ENCODE measurements at regions not wholly inside any gene's neighbourhood (a gene's known extent, or its start where the extent isn't known, plus 50 kb on each side); places are given as distances from the start of the nearest gene placed in this dataset.

GRCh38 chr7:109206196-109206595 is 636.5 kb downstream of the DNAJB9 start:
- H3K4me3 ChIP-seq: no peak overlapping the region
- H4K20me1 ChIP-seq (ENCODE audit: insufficient read depth): no peaks in the 10 kb centered on the region
- 46 to 49% methylated on average over 2 of the region's 2 CpGs for WGBS, 2 experiments (ENCODE audit: low coverage in 1 of 2, low lambda C conversion rate in 2 of 2, missing lambda C conversion rate in 2 of 2)
- in situ Hi-C loops (cut with MboI): no loop called here
- no peaks in the 10 kb centered on the region for H3K79me2 ChIP-seq (ENCODE audit: insufficient read depth)
- H3K9me2 ChIP-seq (ENCODE audit: insufficient read depth): no peaks in the 10 kb centered on the region
- DNase-seq: no peak
- TF ChIP-seq EZH2 (IDR thresholded peaks at IDR 0.05; ENCODE audit: insufficient read depth, poor library complexity, severe bottlenecking) (no peak), EZH2phosphoT487 (IDR thresholded peaks at IDR 0.05; ENCODE audit: insufficient read depth, low read depth) (no peak)
- no peak overlapping the region for H3K4me2 ChIP-seq (ENCODE audit: unreplicated experiment)
- no peaks in the 10 kb centered on the region for H3K27me3 ChIP-seq (replicated peaks; ENCODE audit: insufficient read depth)
- H3K9ac ChIP-seq: no peak overlapping the region
- no peaks in the 10 kb centered on the region for H3K9me3 ChIP-seq (ENCODE audit: low read depth)
- no peak overlapping the region for H3K27ac ChIP-seq
- H3K4me1 ChIP-seq (ENCODE audit: insufficient read depth): no peaks in the 10 kb centered on the region
- no peak overlapping the region for H2AFZ ChIP-seq
- H3K36me3 ChIP-seq (ENCODE audit: low read depth): no peaks in the 10 kb centered on the region
- no peaks in the 10 kb centered on the region for H3F3A ChIP-seq (ENCODE audit: insufficient read depth)

GRCh38 chr7:109213081-109213480 is 643.4 kb downstream of the DNAJB9 start:
- no peak overlapping the region for H2AFZ ChIP-seq
- no peak for TF ChIP-seq EZH2phosphoT487 (IDR thresholded peaks at IDR 0.05; ENCODE audit: insufficient read depth, low read depth)
- TF ChIP-seq EZH2 (IDR thresholded peaks at IDR 0.05; ENCODE audit: insufficient read depth, poor library complexity, severe bottlenecking): no peak
- H3K9me3 ChIP-seq (ENCODE audit: low read depth): no peaks in the 10 kb centered on the region
- H3K27ac ChIP-seq: no peak overlapping the region
- in situ Hi-C loops (cut with MboI): no loop called here
- no peak overlapping the region for H3K4me3 ChIP-seq
- H3K27me3 ChIP-seq (replicated peaks; ENCODE audit: insufficient read depth): no peaks in the 10 kb centered on the region
- H3F3A ChIP-seq (ENCODE audit: insufficient read depth): no peaks in the 10 kb centered on the region
- H3K36me3 ChIP-seq (ENCODE audit: low read depth): no peaks in the 10 kb centered on the region
- H3K9ac ChIP-seq: no peak overlapping the region
- no peaks in the 10 kb centered on the region for H3K79me2 ChIP-seq (ENCODE audit: insufficient read depth)
- H4K20me1 ChIP-seq (ENCODE audit: insufficient read depth): no peaks in the 10 kb centered on the region
- no peaks in the 10 kb centered on the region for H3K9me2 ChIP-seq (ENCODE audit: insufficient read depth)
- no peak overlapping the region for H3K4me2 ChIP-seq (ENCODE audit: unreplicated experiment)
- WGBS, 2 experiments (ENCODE audit: low coverage in 1 of 2, low lambda C conversion rate in 2 of 2, missing lambda C conversion rate in 2 of 2): 8 to 14% methylated on average over 3 of the region's 3 CpGs
- no peak for DNase-seq
- H3K4me1 ChIP-seq (ENCODE audit: insufficient read depth): no peaks in the 10 kb centered on the region

DNA sequence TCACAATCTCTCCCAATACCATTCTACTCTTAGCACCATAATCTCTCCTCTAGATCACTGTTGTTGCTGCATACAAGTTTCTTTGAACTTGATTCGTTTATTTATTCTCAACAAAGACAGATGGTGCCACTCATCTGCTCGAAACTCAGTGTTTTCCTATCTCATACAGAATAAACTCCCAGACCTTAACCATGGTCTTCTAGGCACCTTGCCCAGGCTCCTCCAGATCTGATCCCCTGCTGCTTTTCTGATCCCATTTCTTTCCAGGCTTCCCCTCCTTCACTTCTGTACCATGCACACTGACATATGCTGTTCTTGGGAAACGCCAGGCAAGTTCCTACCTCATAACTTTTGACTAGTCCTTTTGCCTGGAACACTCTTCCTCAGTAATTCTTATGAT is 645.7 kb downstream of the DNAJB9 start:
- H3K9me3 ChIP-seq (ENCODE audit: low read depth): no peaks in the 10 kb centered on the region
- H3K27me3 ChIP-seq (replicated peaks; ENCODE audit: insufficient read depth): no peaks in the 10 kb centered on the region
- no peaks in the 10 kb centered on the region for H3F3A ChIP-seq (ENCODE audit: insufficient read depth)
- 8 to 13% methylated on average over 3 of the region's 3 CpGs for WGBS, 2 experiments (ENCODE audit: low coverage in 1 of 2, low lambda C conversion rate in 2 of 2, missing lambda C conversion rate in 2 of 2)
- no peak overlapping the region for H3K9ac ChIP-seq
- no peak overlapping the region for H3K4me3 ChIP-seq
- no peak for TF ChIP-seq EZH2phosphoT487 (IDR thresholded peaks at IDR 0.05; ENCODE audit: insufficient read depth, low read depth)
- TF ChIP-seq EZH2 (IDR thresholded peaks at IDR 0.05; ENCODE audit: insufficient read depth, poor library complexity, severe bottlenecking): no peak
- H4K20me1 ChIP-seq (ENCODE audit: insufficient read depth): no peaks in the 10 kb centered on the region
- H3K36me3 ChIP-seq (ENCODE audit: low read depth): no peaks in the 10 kb centered on the region
- DNase-seq: no peak
- no peak overlapping the region for H3K4me2 ChIP-seq (ENCODE audit: unreplicated experiment)
- no peaks in the 10 kb centered on the region for H3K79me2 ChIP-seq (ENCODE audit: insufficient read depth)
- no peaks in the 10 kb centered on the region for H3K9me2 ChIP-seq (ENCODE audit: insufficient read depth)
- no peak overlapping the region for H3K27ac ChIP-seq
- in situ Hi-C loops (cut with MboI): no loop called here
- H2AFZ ChIP-seq: no peak overlapping the region
- H3K4me1 ChIP-seq (ENCODE audit: insufficient read depth): no peaks in the 10 kb centered on the region

DNA sequence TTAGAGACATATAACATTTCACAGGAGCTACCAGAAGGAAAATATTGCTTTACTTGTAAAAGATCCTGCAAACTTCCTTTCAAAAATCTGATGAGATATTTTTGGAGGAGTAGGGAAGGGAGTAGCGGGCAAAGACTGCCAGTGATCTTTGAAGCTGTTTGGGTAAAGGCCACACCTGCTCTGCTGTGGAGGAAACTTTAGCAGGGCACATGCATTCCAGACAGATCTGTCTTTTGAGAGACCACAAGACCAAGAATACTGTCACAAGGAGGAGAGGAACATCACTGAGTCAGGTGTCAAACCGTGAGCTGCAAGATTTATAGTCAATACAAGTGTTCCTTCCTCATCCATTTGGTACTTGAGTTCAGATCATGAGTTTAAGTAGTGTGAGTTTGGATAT is 654.4 kb downstream of the DNAJB9 start:
- Histone ChIP-seq H3K4me3 (no peak overlapping the region), H3F3A (ENCODE audit: insufficient read depth) (no peaks in the 10 kb centered on the region), H3K4me2 (ENCODE audit: unreplicated experiment) (no peak overlapping the region), H3K9me3 (ENCODE audit: low read depth) (no peaks in the 10 kb centered on the region), H3K9ac (no peak overlapping the region), H3K9me2 (ENCODE audit: insufficient read depth) (no peaks in the 10 kb centered on the region), H4K20me1 (ENCODE audit: insufficient read depth) (no peaks in the 10 kb centered on the region), H3K79me2 (ENCODE audit: insufficient read depth) (no peaks in the 10 kb centered on the region), H3K4me1 (ENCODE audit: insufficient read depth) (no peaks in the 10 kb centered on the region), H3K27ac (no peak overlapping the region), H3K27me3 (replicated peaks; ENCODE audit: insufficient read depth) (no peaks in the 10 kb centered on the region), H2AFZ (no peak overlapping the region), H3K36me3 (ENCODE audit: low read depth) (no peaks in the 10 kb centered on the region)
- in situ Hi-C loops (cut with MboI): no loop called here
- TF ChIP-seq EZH2phosphoT487 (IDR thresholded peaks at IDR 0.05; ENCODE audit: insufficient read depth, low read depth) (no peak), EZH2 (IDR thresholded peaks at IDR 0.05; ENCODE audit: insufficient read depth, poor library complexity, severe bottlenecking) (no peak)
- no peak for DNase-seq
- WGBS, 2 experiments (ENCODE audit: low coverage in 1 of 2, low lambda C conversion rate in 2 of 2, missing lambda C conversion rate in 2 of 2): 29 to 34% methylated on average over 2 of the region's 2 CpGs

DNA sequence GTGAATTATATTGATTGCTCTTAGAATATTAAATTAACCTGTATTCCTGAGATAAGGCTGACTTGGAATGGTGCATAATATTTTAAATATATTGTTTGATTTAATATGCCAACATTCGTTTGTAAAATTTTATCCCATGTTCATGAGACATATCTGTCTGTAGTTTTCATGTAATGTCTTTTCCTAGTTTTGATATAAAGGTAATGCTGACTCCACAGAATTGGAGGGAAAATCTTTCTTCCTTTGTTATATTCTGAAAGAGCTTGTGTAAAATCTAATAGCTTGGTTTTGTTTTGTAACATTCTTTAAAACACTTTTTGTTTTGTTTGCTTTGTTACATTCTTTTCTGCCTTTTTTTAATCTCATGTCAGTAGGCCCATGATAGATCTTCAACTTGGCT is 657.0 kb downstream of the DNAJB9 start:
- Histone ChIP-seq H3K4me1 (ENCODE audit: insufficient read depth) (no peaks in the 10 kb centered on the region), H3K9me3 (ENCODE audit: low read depth) (no peaks in the 10 kb centered on the region), H3K4me2 (ENCODE audit: unreplicated experiment) (no peak overlapping the region), H3F3A (ENCODE audit: insufficient read depth) (no peaks in the 10 kb centered on the region), H3K9ac (no peak overlapping the region), H3K36me3 (ENCODE audit: low read depth) (no peaks in the 10 kb centered on the region), H3K27ac (no peak overlapping the region), H2AFZ (no peak overlapping the region), H3K27me3 (replicated peaks; ENCODE audit: insufficient read depth) (no peaks in the 10 kb centered on the region), H3K9me2 (ENCODE audit: insufficient read depth) (no peaks in the 10 kb centered on the region), H3K4me3 (no peak overlapping the region), H4K20me1 (ENCODE audit: insufficient read depth) (no peaks in the 10 kb centered on the region), H3K79me2 (ENCODE audit: insufficient read depth) (no peaks in the 10 kb centered on the region)
- no peak for DNase-seq
- 0 to 3% methylated on average over 1 of the region's 1 CpG for WGBS, 2 experiments (ENCODE audit: low coverage in 1 of 2, low lambda C conversion rate in 2 of 2, missing lambda C conversion rate in 2 of 2)
- in situ Hi-C loops (cut with MboI): no loop called here
- TF ChIP-seq EZH2 (IDR thresholded peaks at IDR 0.05; ENCODE audit: insufficient read depth, poor library complexity, severe bottlenecking) (no peak), EZH2phosphoT487 (IDR thresholded peaks at IDR 0.05; ENCODE audit: insufficient read depth, low read depth) (no peak)
